ENCODE measurements at regions not wholly inside any gene's neighbourhood (a gene's known extent, or its start where the extent isn't known, plus 50 kb on each side); places are given as distances from the start of the nearest gene placed in this dataset.

- TF ChIP-seq POLR2A (IDR thresholded peaks at IDR 0.05) = no peak
- TF ChIP-seq, protein P1, sequence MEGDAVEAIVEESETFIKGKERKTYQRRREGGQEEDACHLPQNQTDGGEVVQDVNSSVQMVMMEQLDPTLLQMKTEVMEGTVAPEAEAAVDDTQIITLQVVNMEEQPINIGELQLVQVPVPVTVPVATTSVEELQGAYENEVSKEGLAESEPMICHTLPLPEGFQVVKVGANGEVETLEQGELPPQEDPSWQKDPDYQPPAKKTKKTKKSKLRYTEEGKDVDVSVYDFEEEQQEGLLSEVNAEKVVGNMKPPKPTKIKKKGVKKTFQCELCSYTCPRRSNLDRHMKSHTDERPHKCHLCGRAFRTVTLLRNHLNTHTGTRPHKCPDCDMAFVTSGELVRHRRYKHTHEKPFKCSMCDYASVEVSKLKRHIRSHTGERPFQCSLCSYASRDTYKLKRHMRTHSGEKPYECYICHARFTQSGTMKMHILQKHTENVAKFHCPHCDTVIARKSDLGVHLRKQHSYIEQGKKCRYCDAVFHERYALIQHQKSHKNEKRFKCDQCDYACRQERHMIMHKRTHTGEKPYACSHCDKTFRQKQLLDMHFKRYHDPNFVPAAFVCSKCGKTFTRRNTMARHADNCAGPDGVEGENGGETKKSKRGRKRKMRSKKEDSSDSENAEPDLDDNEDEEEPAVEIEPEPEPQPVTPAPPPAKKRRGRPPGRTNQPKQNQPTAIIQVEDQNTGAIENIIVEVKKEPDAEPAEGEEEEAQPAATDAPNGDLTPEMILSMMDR (IDR thresholded peaks at IDR 0.05) = no peak
- TF ChIP-seq POLR2AphosphoS5 (IDR thresholded peaks at IDR 0.05) = no peak
- TF ChIP-seq EP300 (IDR thresholded peaks at IDR 0.05) = no peak
- Histone ChIP-seq H3K4me1 (no peaks in the 10 kb centered on the region), H3K4me3 (no peak overlapping the region), H3K27me3 (no peaks in the 10 kb centered on the region), H3K27ac (no peak overlapping the region), H3K36me3 (no peaks in the 10 kb centered on the region), H3K9me3 (no peaks in the 10 kb centered on the region)
- DNase-seq (no peak), ATAC-seq (ENCODE audit: low FRiP score in 2 of 2) (no peak)
- WGBS, 2 donors = 57 to 74% methylated on average over 2 of the region's 2 CpGs
Measured at GRCh38 chr19:31415322-31415721, 66.1 kb upstream of the TSHZ3 start.

DNA sequence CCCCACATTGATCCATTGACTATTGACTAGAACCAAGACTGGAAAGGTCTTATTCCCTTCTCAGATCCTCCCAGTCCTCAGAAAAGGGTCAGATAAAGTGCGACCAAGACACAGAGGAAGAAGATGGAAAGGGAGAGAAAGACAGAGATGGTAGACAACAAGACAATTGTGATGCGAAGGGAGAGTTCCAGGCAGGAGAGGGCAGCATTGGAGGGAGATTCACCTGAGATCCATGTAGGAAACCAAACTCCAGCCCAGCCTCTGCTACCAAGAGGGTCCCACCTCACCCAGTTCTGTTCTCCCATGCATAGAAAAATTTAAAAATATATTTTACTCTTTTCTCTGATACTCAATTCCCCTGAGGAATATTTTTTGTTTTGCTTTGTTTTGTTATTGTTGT is 67.3 kb upstream of the TSHZ3 start:
- DNase-seq (no peak), ATAC-seq (ENCODE audit: low FRiP score in 2 of 2) (no peak)
- Histone ChIP-seq H3K36me3 (no peaks in the 10 kb centered on the region), H3K4me1 (no peaks in the 10 kb centered on the region), H3K27me3 (no peaks in the 10 kb centered on the region), H3K27ac (no peak overlapping the region), H3K9me3 (no peaks in the 10 kb centered on the region), H3K4me3 (no peak overlapping the region)
- TF ChIP-seq, protein P1 (IDR thresholded peaks at IDR 0.05) = no peak
- no peak for TF ChIP-seq EP300 (IDR thresholded peaks at IDR 0.05)
- no peak for TF ChIP-seq POLR2AphosphoS5 (IDR thresholded peaks at IDR 0.05)
- TF ChIP-seq POLR2A (IDR thresholded peaks at IDR 0.05) = no peak
- 89 to 94% methylated on average over 2 of the region's 2 CpGs for WGBS, 2 donors

DNA sequence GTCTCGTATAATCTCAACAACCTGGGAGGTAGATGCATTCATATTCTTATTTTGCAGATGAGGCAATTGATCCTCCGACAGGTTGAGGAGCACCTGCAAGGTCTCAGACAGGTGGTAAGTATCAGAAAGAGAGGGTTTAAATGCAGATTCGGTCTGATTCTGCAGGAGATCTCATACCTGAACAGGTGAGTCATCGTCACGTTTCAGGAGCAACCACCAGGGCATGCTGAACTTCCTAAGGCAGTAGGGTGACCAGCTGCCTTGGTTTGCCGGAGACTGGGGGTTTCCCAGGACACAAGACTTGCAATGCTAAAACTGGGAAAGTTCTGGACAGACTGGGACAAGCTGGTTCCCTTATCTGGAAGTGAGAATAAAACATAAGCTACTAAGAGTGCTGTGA is 68.8 kb upstream of the TSHZ3 start:
- no peaks in the 10 kb centered on the region for H3K27me3 ChIP-seq
- WGBS, 2 donors = 62 to 65% methylated on average over 6 of the region's 6 CpGs
- no peaks in the 10 kb centered on the region for H3K4me1 ChIP-seq
- H3K4me3 ChIP-seq = no peak overlapping the region
- DNase-seq (no peak), ATAC-seq (ENCODE audit: low FRiP score in 2 of 2) (no peak)
- H3K27ac ChIP-seq = no peak overlapping the region
- no peaks in the 10 kb centered on the region for H3K9me3 ChIP-seq
- TF ChIP-seq, protein P1 (IDR thresholded peaks at IDR 0.05) = no peak
- TF ChIP-seq POLR2A (IDR thresholded peaks at IDR 0.05) (no peak), EP300 (IDR thresholded peaks at IDR 0.05) (no peak), POLR2AphosphoS5 (IDR thresholded peaks at IDR 0.05) (no peak)
- no peaks in the 10 kb centered on the region for H3K36me3 ChIP-seq

- Histone ChIP-seq H3K36me3 (no peaks in the 10 kb centered on the region), H3K27me3 (no peaks in the 10 kb centered on the region), H3K27ac (no peak overlapping the region), H3K4me1 (no peaks in the 10 kb centered on the region), H3K4me3 (no peak overlapping the region), H3K9me3 (no peaks in the 10 kb centered on the region)
- ATAC-seq (ENCODE audit: low FRiP score in 2 of 2) (no peak), DNase-seq (no peak)
- TF ChIP-seq POLR2AphosphoS5 (IDR thresholded peaks at IDR 0.05) (no peak), EP300 (IDR thresholded peaks at IDR 0.05) (no peak), POLR2A (IDR thresholded peaks at IDR 0.05) (no peak)
- TF ChIP-seq, protein P1 (IDR thresholded peaks at IDR 0.05) = no peak
- 64 to 70% methylated on average over 8 of the region's 8 CpGs for WGBS, 2 donors
Measured at GRCh38 chr19:31418692-31419430, 69.6 kb upstream of the TSHZ3 start.

GRCh38 chr19:31419871-31420445 is 70.7 kb upstream of the TSHZ3 start:
- no peaks in the 10 kb centered on the region for H3K36me3 ChIP-seq
- WGBS, 2 donors = 77 to 79% methylated on average over 11 of the region's 11 CpGs
- no peak for TF ChIP-seq POLR2A (IDR thresholded peaks at IDR 0.05)
- no peak for ATAC-seq (ENCODE audit: low FRiP score in 2 of 2)
- H3K4me3 ChIP-seq = no peak overlapping the region
- H3K9me3 ChIP-seq = no peaks in the 10 kb centered on the region
- H3K4me1 ChIP-seq = no peaks in the 10 kb centered on the region
- H3K27ac ChIP-seq = no peak overlapping the region
- H3K27me3 ChIP-seq = no peaks in the 10 kb centered on the region
- no peak for DNase-seq

Measured in upper lobe of left lung (tissue), 6 donors.